HepG2 (cell line): ENCODE measurements at regions not wholly inside any gene's neighbourhood (a gene's known extent, or its start where the extent isn't known, plus 50 kb on each side); places are given as distances from the start of the nearest gene placed in this dataset.
"Not testable (repeated sequence)": the region's sequence is repeated elsewhere in the genome, so short reads cannot be mapped to it uniquely, and the experiment has no call there.

Experiments
- ASH2L ChIP-seq: fragments of 300-600, 200-600 bp; sonication (generic); IDR thresholded peaks from 2 replicates; pipeline ENCODE4 v1.7.0; 2017; ENCODE audit warnings: low read depth, mild to moderate bottlenecking, moderate library complexity, mixed read lengths, low read length; ENCODE audit not compliant: insufficient read length
- CTCF ChIP-seq: sonication (generic); formaldehyde crosslinking; IDR thresholded peaks from 2 replicates; pipeline ENCODE4 v1.5.0; 2020; ENCODE audit warnings: mild to moderate bottlenecking, missing genetic modification reagents, moderate library complexity
- EZH2 ChIP-seq: conservative IDR thresholded peaks from 2 replicates; pipeline ENCODE4 v1.6.1; 2012; ENCODE audit warnings: mild to moderate bottlenecking, low read depth, low read length, moderate library complexity
- FOXM1 ChIP-seq: sonication (generic); formaldehyde crosslinking; IDR thresholded peaks from 2 replicates; pipeline ENCODE4 v1.5.0; 2020; ENCODE audit warnings: missing genetic modification reagents
- HDAC2 ChIP-seq: sonication (generic); formaldehyde crosslinking; IDR thresholded peaks from 2 replicates; pipeline ENCODE4 v1.4.0; 2020; ENCODE audit warnings: missing genetic modification reagents
- HINFP ChIP-seq: sonication (generic); formaldehyde crosslinking; IDR thresholded peaks from 2 replicates; pipeline ENCODE4 v1.4.0; 2020; ENCODE audit warnings: low read depth, mild to moderate bottlenecking, missing genetic modification reagents
- MAX ChIP-seq: IDR thresholded peaks from 2 replicates; pipeline ENCODE4 v1.6.1; 2012; ENCODE audit warnings: inconsistent platforms
- MAZ ChIP-seq, 2 experiments: sonication (generic) in 1 of 2; formaldehyde crosslinking in 1 of 2; IDR thresholded peaks; 2 replicates each; pipeline versions ENCODE4 v1.5.0 to v1.6.1; 2012 to 2020; ENCODE audit warnings: low read depth in 2 of 2, mild to moderate bottlenecking in 2 of 2, borderline replicate concordance in 1 of 2, improper control_type of control experiment in 1 of 2, low read length in 1 of 2, missing genetic modification reagents in 1 of 2, moderate library complexity in 1 of 2
- RARA ChIP-seq: IDR thresholded peaks from 2 replicates; pipeline ENCODE4 v1.6.1; 2016; ENCODE audit warnings: missing genetic modification reagents, missing compliant biosample characterization
- STAG1 ChIP-seq: sonication (generic); formaldehyde crosslinking; IDR thresholded peaks from 2 replicates; pipeline ENCODE4 v1.4.0; 2020; ENCODE audit warnings: missing genetic modification reagents
- TFE3 ChIP-seq: IDR thresholded peaks from 2 replicates; pipeline ENCODE4 v1.6.1; 2016

- TF ChIP-seq RARA (CRISPR knock-in tag); HINFP; HDAC2; EZH2; STAG1 (CRISPR knock-in tag); CTCF (CRISPR knock-in tag); ASH2L; MAX; MAZ (IDR thresholded peaks at IDR 0.05; ENCODE audit: borderline replicate concordance, low read depth, low read length); MAZ (CRISPR knock-in tag; IDR thresholded peaks at IDR 0.05; ENCODE audit: low read depth); FOXM1; TFE3 (CRISPR knock-in tag): not testable (repeated sequence)
Measured at GRCh38 chr15:22180611-22181010, 100.3 kb downstream of the OR4M2 start.
